ENCODE measurements at regions not wholly inside any gene's neighbourhood (a gene's known extent, or its start where the extent isn't known, plus 50 kb on each side); places are given as distances from the start of the nearest gene placed in this dataset.

DNA sequence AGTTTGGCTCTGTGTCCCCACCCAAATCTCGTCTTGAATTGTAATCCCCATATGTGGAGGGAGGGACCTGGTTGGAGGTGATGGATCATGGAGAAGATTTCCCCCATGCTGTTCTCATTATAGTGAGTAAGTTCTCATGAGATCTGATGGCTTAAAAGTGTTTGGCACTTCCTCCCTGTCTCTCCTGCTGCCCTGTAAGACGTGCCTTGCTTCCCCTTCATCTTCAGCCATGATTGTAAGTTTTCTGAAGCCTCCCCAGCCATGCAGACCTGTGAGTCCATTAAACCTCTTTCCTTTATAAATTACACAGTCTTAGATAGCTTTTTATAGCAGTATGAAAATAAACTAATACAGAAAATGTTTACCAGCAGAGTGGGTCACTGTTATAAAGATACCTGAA, 577.6 kb downstream of the UTRN start:
- DNase-seq: no peak
- 82 to 84% methylated on average over 2 of the region's 2 CpGs for WGBS, 2 donors
- TF ChIP-seq EP300 (IDR thresholded peaks at IDR 0.05) (no peak), POLR2AphosphoS5 (IDR thresholded peaks at IDR 0.05) (no peak), POLR2A (IDR thresholded peaks at IDR 0.05) (no peak)
- TF ChIP-seq, protein P1, sequence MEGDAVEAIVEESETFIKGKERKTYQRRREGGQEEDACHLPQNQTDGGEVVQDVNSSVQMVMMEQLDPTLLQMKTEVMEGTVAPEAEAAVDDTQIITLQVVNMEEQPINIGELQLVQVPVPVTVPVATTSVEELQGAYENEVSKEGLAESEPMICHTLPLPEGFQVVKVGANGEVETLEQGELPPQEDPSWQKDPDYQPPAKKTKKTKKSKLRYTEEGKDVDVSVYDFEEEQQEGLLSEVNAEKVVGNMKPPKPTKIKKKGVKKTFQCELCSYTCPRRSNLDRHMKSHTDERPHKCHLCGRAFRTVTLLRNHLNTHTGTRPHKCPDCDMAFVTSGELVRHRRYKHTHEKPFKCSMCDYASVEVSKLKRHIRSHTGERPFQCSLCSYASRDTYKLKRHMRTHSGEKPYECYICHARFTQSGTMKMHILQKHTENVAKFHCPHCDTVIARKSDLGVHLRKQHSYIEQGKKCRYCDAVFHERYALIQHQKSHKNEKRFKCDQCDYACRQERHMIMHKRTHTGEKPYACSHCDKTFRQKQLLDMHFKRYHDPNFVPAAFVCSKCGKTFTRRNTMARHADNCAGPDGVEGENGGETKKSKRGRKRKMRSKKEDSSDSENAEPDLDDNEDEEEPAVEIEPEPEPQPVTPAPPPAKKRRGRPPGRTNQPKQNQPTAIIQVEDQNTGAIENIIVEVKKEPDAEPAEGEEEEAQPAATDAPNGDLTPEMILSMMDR (IDR thresholded peaks at IDR 0.05): no peak
- Histone ChIP-seq H3K27me3 (no peaks in the 10 kb centered on the region), H3K4me3 (no peak overlapping the region), H3K4me1 (no peaks in the 10 kb centered on the region), H3K27ac (no peak overlapping the region), H3K36me3 (no peaks in the 10 kb centered on the region), H3K9me3 (peaks cover 0 to 4% (median 0%) of the 10 kb centered on the region in 4 donors)
- ATAC-seq (ENCODE audit: low FRiP score in 2 of 2): no peak

DNA sequence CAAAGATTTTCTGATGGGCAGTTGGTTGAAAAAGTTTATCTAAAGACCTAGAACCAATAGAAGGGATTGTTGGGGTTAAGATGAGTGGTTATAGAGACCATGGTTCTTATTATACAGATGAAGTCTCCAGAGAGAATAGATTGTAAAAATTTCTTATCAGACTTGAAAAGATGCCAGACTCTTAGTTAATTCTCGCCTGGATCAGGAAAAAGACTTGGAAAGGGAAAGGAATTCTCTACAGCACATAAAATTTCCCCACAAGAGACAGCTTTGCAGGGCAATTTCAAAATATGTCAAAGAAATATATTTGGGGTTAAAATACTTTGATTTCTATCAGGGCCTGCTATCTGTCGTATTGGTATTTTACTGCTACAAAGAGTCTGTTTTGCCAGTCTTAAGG, 582.6 kb downstream of the UTRN start:
- H3K27ac ChIP-seq: no peak overlapping the region
- no peak overlapping the region for H3K4me3 ChIP-seq
- no peaks in the 10 kb centered on the region for H3K4me1 ChIP-seq
- ATAC-seq (ENCODE audit: low FRiP score in 2 of 2): no peak
- no peak for DNase-seq
- H3K9me3 ChIP-seq: peaks cover 0 to 4% (median 0%) of the 10 kb centered on the region in 4 donors
- H3K27me3 ChIP-seq: no peaks in the 10 kb centered on the region
- 60 to 67% methylated on average over 2 of the region's 2 CpGs for WGBS, 2 donors
- no peaks in the 10 kb centered on the region for H3K36me3 ChIP-seq
- TF ChIP-seq EP300 (IDR thresholded peaks at IDR 0.05) (no peak), POLR2AphosphoS5 (IDR thresholded peaks at IDR 0.05) (no peak), POLR2A (IDR thresholded peaks at IDR 0.05) (no peak)
- TF ChIP-seq, protein P1 (IDR thresholded peaks at IDR 0.05): no peak

DNA sequence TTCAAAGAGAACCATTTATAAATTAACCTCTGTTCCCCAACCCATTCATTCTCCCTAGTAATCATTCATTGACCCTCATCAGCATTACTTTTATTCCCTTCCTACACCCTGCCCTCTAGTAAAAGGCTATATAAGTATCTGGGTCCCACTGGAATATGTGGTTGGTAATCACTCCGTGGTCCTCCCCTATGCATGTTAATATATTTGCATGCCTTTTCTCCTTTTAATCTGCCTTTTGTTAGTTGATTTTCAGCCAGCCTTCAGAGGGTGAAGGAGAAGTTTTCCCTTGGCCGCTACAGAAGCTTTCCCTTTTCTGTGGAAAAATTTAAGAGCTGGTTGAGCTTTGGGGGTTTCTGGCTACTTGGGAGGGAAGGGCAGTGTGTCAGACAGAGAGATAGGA, 585.6 kb downstream of the UTRN start:
- no peaks in the 10 kb centered on the region for H3K4me1 ChIP-seq
- H3K27me3 ChIP-seq: no peaks in the 10 kb centered on the region
- H3K27ac ChIP-seq: no peak overlapping the region
- H3K36me3 ChIP-seq: no peaks in the 10 kb centered on the region
- WGBS, 2 donors: 57 to 68% methylated on average over 2 of the region's 2 CpGs
- ATAC-seq (ENCODE audit: low FRiP score in 2 of 2): no peak
- no peak overlapping the region for H3K4me3 ChIP-seq
- TF ChIP-seq, protein P1 (IDR thresholded peaks at IDR 0.05): no peak
- TF ChIP-seq POLR2A (IDR thresholded peaks at IDR 0.05) (no peak), EP300 (IDR thresholded peaks at IDR 0.05) (no peak), POLR2AphosphoS5 (IDR thresholded peaks at IDR 0.05) (no peak)
- H3K9me3 ChIP-seq: no peaks in the 10 kb centered on the region
- DNase-seq: no peak

DNA sequence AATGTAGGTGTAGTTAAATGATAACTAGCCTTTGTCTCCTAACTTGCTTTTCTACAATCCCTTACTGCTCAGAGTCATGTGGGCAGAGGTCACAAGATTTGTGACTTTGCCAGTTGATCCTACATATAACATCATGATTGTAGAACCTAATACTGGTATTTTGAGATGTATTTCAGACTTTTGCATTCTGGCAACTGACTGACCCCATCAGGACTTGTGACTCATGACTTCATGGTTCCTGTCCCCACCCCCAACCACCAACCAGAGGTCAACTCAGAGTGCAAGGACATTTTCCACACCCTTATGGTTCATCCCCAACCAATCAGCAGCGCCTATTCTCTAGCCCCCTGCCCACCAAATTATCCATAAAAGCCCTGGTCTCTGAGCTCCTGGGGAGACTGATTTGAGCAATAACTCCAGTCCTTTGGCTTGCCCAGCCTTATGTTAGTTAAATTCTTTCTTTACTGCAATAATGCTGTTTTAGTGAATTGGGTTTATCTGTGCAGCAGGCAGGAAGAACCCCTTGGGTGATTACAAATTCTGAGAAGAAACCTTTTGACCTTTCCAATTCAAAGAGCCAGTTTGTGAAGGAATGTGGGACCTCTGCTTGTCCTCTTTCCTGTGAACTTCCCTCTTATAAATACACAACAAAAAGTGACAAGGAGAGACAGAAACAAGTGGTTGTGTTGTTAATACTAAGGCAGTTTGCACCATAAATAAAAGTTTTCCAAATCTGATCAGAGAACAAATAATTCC, 588.7 kb downstream of the UTRN start:
- DNase-seq: no peak
- TF ChIP-seq, protein P1 (IDR thresholded peaks at IDR 0.05): no peak
- TF ChIP-seq POLR2AphosphoS5 (IDR thresholded peaks at IDR 0.05) (no peak), EP300 (IDR thresholded peaks at IDR 0.05) (no peak), POLR2A (IDR thresholded peaks at IDR 0.05) (no peak)
- Histone ChIP-seq H3K27me3 (no peaks in the 10 kb centered on the region), H3K36me3 (no peaks in the 10 kb centered on the region), H3K9me3 (no peaks in the 10 kb centered on the region), H3K4me3 (no peak overlapping the region), H3K27ac (no peak overlapping the region), H3K4me1 (no peaks in the 10 kb centered on the region)
- WGBS, 2 donors: 95 to 100% methylated on average over 1 of the region's 1 CpG
- no peak for ATAC-seq (ENCODE audit: low FRiP score in 2 of 2)

GRCh38 chr6:144876689-144877088, 591.6 kb downstream of the UTRN start:
- Histone ChIP-seq H3K9me3 (no peaks in the 10 kb centered on the region), H3K27ac (no peak overlapping the region), H3K27me3 (no peaks in the 10 kb centered on the region), H3K4me3 (no peak overlapping the region), H3K36me3 (no peaks in the 10 kb centered on the region), H3K4me1 (no peaks in the 10 kb centered on the region)
- TF ChIP-seq POLR2A (IDR thresholded peaks at IDR 0.05): no peak
- TF ChIP-seq, protein P1 (IDR thresholded peaks at IDR 0.05): no peak
- no peak for TF ChIP-seq EP300 (IDR thresholded peaks at IDR 0.05)
- TF ChIP-seq POLR2AphosphoS5 (IDR thresholded peaks at IDR 0.05): no peak
- WGBS, 2 donors: 91 to 97% methylated on average over 2 of the region's 2 CpGs
- no peak for ATAC-seq (ENCODE audit: low FRiP score in 2 of 2)
- DNase-seq: no peak

Measured in upper lobe of left lung (tissue), 6 donors.